GM12801 (cell line): ENCODE measurements at regions not wholly inside any gene's neighbourhood (a gene's known extent, or its start where the extent isn't known, plus 50 kb on each side); places are given as distances from the start of the nearest gene placed in this dataset.

Experiments used
- TF ChIP-seq, protein P1 (sequence below): IDR thresholded peaks from one replicate; pipeline ENCODE4 v1.5.1; 2011; ENCODE audit warnings: control low read depth; ENCODE audit not compliant: insufficient read length; ENCODE audit errors: extremely low read depth

DNA sequence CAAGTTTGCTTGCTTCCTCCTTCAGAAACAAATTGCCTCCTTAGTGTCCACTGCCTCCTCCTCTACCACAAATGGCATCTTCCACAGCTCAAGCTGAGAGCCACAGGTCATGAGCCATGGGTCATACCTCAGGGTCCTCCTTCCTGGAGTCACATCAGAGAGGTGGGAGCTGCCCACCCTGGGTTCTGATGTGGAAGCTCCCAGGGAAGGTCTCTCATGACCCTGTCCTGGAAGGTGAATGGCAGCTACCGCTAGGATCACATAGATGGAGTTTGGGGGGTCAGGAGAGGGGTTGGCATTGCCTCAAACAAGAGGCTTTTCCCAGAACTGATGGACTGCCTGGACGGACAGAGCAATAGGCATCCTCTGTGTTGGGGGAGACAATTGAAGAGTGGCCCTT is 321.4 kb downstream of the MATN1 start:
- TF ChIP-seq, protein P1, sequence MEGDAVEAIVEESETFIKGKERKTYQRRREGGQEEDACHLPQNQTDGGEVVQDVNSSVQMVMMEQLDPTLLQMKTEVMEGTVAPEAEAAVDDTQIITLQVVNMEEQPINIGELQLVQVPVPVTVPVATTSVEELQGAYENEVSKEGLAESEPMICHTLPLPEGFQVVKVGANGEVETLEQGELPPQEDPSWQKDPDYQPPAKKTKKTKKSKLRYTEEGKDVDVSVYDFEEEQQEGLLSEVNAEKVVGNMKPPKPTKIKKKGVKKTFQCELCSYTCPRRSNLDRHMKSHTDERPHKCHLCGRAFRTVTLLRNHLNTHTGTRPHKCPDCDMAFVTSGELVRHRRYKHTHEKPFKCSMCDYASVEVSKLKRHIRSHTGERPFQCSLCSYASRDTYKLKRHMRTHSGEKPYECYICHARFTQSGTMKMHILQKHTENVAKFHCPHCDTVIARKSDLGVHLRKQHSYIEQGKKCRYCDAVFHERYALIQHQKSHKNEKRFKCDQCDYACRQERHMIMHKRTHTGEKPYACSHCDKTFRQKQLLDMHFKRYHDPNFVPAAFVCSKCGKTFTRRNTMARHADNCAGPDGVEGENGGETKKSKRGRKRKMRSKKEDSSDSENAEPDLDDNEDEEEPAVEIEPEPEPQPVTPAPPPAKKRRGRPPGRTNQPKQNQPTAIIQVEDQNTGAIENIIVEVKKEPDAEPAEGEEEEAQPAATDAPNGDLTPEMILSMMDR, result no peak

- TF ChIP-seq, protein P1, result no peak
Measured at GRCh38 chr1:30400507-30400906, 322.9 kb downstream of the MATN1 start.

DNA sequence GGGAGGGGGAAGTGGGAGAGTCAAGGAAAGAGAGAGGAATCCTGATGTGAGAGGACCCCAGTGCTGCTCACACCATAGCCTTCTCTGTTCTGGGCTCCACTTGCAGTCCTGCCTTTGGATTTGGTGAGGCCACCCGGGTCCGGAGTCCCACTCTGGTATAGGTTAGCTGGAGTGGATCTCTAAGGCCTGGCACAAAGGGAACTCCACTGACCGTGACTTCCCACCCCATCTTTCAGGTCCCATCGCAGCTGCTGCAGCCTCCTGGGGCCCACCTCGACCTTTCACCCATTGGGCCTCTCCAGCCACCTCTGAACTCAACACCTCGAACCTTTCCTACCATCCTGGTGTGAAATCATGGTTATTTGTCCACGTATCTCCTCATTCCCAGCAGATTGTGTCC is 324.4 kb downstream of the MATN1 start:
- TF ChIP-seq, protein P1, result no peak

DNA sequence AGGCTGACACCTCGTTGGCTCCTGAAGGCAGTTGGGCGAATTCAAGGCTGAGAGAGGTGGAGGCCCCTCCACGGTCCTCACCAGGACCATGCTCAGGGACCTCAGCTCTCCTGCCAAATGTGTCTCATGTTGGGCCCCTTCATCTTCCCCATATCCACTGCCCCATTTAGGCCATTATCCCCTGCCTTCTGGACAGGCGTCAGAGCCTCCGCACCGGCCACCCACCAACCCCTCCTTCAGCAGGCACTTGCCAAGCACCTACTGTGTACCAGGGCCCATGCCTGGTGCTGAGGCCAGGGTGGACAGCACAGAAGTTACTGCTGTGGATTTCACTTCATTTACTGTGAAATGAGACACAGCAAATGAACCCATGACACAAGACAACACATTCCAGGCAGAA is 325.8 kb downstream of the MATN1 start:
- TF ChIP-seq, protein P1, result no peak

- TF ChIP-seq, protein P1, result no peak
Measured at GRCh38 chr1:30395631-30396030, 327.8 kb downstream of the MATN1 start.

GRCh38 chr1:30388386-30388785 is 335.0 kb downstream of the MATN1 start:
- TF ChIP-seq, protein P1, result no peak

- TF ChIP-seq, protein P1, result no peak
Measured at GRCh38 chr1:30386156-30386926, 337.0 kb downstream of the MATN1 start.
